ENCODE measurements at regions not wholly inside any gene's neighbourhood (a gene's known extent, or its start where the extent isn't known, plus 50 kb on each side); places are given as distances from the start of the nearest gene placed in this dataset.

- DNase-seq (ENCODE audit: low read depth), result no peak
- TF ChIP-seq, protein P1, sequence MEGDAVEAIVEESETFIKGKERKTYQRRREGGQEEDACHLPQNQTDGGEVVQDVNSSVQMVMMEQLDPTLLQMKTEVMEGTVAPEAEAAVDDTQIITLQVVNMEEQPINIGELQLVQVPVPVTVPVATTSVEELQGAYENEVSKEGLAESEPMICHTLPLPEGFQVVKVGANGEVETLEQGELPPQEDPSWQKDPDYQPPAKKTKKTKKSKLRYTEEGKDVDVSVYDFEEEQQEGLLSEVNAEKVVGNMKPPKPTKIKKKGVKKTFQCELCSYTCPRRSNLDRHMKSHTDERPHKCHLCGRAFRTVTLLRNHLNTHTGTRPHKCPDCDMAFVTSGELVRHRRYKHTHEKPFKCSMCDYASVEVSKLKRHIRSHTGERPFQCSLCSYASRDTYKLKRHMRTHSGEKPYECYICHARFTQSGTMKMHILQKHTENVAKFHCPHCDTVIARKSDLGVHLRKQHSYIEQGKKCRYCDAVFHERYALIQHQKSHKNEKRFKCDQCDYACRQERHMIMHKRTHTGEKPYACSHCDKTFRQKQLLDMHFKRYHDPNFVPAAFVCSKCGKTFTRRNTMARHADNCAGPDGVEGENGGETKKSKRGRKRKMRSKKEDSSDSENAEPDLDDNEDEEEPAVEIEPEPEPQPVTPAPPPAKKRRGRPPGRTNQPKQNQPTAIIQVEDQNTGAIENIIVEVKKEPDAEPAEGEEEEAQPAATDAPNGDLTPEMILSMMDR (conservative IDR thresholded peaks at IDR 0.05; ENCODE audit: low read length), result no peak
- H3K4me3 ChIP-seq (ENCODE audit: low read length), result no peak overlapping the region
These were observed 436.4 kb downstream of the NPHP4 start for GRCh38 chr1:5555853-5556252.

GRCh38 chr1:5554784-5555183, 437.4 kb downstream of the NPHP4 start:
- TF ChIP-seq, protein P1 (conservative IDR thresholded peaks at IDR 0.05; ENCODE audit: low read length), result no peak
- H3K4me3 ChIP-seq (ENCODE audit: low read length), result no peak overlapping the region
- DNase-seq (ENCODE audit: low read depth), result no peak

GRCh38 chr1:5554111-5554510, 438.1 kb downstream of the NPHP4 start:
- TF ChIP-seq, protein P1 (conservative IDR thresholded peaks at IDR 0.05; ENCODE audit: low read length), result no peak
- H3K4me3 ChIP-seq (ENCODE audit: low read length), result no peak overlapping the region
- DNase-seq (ENCODE audit: low read depth), result no peak

DNA sequence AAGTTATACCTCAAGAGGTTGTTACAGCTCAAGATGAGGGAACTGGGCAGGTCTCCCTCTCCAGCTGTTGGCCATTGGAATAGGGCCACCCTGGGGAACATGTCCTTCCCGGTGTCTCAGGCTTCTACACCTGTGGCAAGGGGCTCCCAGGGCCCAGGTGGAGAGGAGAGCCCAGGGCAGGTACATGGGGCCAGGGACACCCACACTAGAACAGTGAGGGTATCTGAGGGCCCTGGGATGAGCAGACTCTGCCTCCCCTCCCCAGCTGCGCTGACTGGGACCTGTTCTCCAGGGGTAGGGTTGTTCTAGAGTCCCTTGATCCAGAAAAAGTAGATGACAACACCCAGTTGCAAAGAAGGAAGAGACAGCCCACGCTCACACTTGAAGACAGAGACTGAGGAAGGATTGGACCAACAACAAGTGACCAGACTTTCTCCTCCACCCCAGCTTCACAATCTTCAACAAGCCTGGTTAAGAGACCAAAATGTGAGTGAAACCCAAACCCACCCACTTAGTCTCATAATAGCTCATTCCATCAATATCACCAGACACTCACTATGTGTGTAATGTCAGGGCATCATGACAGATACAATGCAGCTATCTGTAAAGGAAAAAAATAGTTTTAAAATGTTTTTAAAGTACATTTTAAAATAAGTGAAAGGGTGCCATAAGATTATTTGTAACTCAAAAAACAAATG, 439.3 kb downstream of the NPHP4 start:
- H3K4me3 ChIP-seq (ENCODE audit: low read length), result no peak overlapping the region
- TF ChIP-seq, protein P1 (conservative IDR thresholded peaks at IDR 0.05; ENCODE audit: low read length), result no peak
- DNase-seq (ENCODE audit: low read depth), result no peak

- no peak overlapping the region for H3K4me3 ChIP-seq (ENCODE audit: low read length)
- TF ChIP-seq, protein P1 (conservative IDR thresholded peaks at IDR 0.05; ENCODE audit: low read length), result no peak
- no peak for DNase-seq (ENCODE audit: low read depth)
These were observed 440.8 kb downstream of the NPHP4 start for GRCh38 chr1:5551274-5551975.

- H3K4me3 ChIP-seq (ENCODE audit: low read length), result no peak overlapping the region
- no peak for DNase-seq (ENCODE audit: low read depth)
- TF ChIP-seq, protein P1 (conservative IDR thresholded peaks at IDR 0.05; ENCODE audit: low read length), result no peak
These were observed 444.0 kb downstream of the NPHP4 start for GRCh38 chr1:5548266-5548665.

DNA sequence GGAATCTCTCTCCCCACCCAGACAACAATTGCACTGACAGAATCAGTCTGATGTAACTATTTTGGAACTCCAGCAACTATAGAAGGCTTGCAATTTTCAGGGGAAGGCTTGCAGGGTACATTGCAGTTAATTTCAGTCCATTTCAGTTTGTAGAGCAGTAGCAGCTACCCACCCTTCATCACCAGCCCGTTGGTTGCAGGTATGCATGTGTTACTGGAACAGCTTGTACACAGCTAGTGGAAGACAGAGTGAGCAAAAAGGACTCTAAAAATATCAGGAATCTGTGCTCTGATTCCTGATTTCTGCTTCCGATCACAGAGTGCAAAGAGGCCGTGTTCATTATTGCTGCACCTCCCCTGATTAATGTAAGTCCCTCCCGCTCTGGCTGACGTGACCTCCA, 449.0 kb downstream of the NPHP4 start:
- TF ChIP-seq, protein P1 (conservative IDR thresholded peaks at IDR 0.05; ENCODE audit: low read length), result no peak
- H3K4me3 ChIP-seq (ENCODE audit: low read length), result no peak overlapping the region
- no peak for DNase-seq (ENCODE audit: low read depth)
